ENCODE measurements at regions not wholly inside any gene's neighbourhood (a gene's known extent, or its start where the extent isn't known, plus 50 kb on each side); places are given as distances from the start of the nearest gene placed in this dataset.

GRCh38 chr11:44467413-44467812, 98.0 kb upstream of the CD82 start:
- no peak for TF ChIP-seq CTCF (optimal IDR thresholded peaks at IDR 0.05 in 1 of 3, IDR thresholded peaks at IDR 0.05 in 1 of 3, conservative IDR thresholded peaks at IDR 0.05 in 1 of 3; ENCODE audit: extremely low read depth in 1 of 3, insufficient read depth in 2 of 3, low read length in 3 of 3)
- no peak for TF ChIP-seq EZH2 (IDR thresholded peaks at IDR 0.05; ENCODE audit: low read length)
- no peaks in the 10 kb centered on the region for H3K36me3 ChIP-seq (ENCODE audit: control insufficient read depth in 2 of 2, extremely low read depth in 1 of 2, insufficient read depth in 2 of 2, low read length in 2 of 2)
- H3K9ac ChIP-seq (ENCODE audit: control insufficient read depth, extremely low read depth, insufficient read depth, low read length) = no peak overlapping the region
- no peak for FAIRE-seq
- no peak overlapping the region for H3K27ac ChIP-seq (ENCODE audit: control insufficient read depth, insufficient read depth, low read length)
- H4K20me1 ChIP-seq (ENCODE audit: control insufficient read depth, extremely low read depth, insufficient read depth, low read length) = no peaks in the 10 kb centered on the region
- peaks cover 37% of the 10 kb centered on the region for H3K27me3 ChIP-seq (ENCODE audit: control insufficient read depth, extremely low read depth, insufficient read depth, low read length)
- H3K9me3 ChIP-seq (ENCODE audit: control insufficient read depth, low read depth, low read length) = no peaks in the 10 kb centered on the region
- no peak for DNase-seq (ENCODE audit: low read depth, low spot score)
- H3K4me2 ChIP-seq (ENCODE audit: control insufficient read depth, extremely low read depth, insufficient read depth, low read depth, low read length) = no peak overlapping the region
- H2AFZ ChIP-seq (ENCODE audit: control insufficient read depth, low read length) = no peak overlapping the region
- no peak overlapping the region for H3K4me3 ChIP-seq (ENCODE audit: control insufficient read depth in 2 of 3, extremely low read depth in 1 of 3, insufficient read depth in 2 of 3, low read depth in 1 of 3, low read length in 3 of 3)
- H3K79me2 ChIP-seq (ENCODE audit: control insufficient read depth, insufficient read depth, low read length) = no peaks in the 10 kb centered on the region
- H3K9me1 ChIP-seq (ENCODE audit: control insufficient read depth, extremely low read depth, insufficient read depth, low read length) = no peaks in the 10 kb centered on the region
- no peaks in the 10 kb centered on the region for H3K4me1 ChIP-seq (ENCODE audit: control insufficient read depth, extremely low read depth, insufficient read depth, low read length)
- dilution Hi-C loops (cut with MboI; ENCODE audit: extremely low pct_ligation_motif_present, low sequenced_read_pairs) = no loop called here

GRCh38 chr11:44467931-44468330, 97.5 kb upstream of the CD82 start:
- H3K36me3 ChIP-seq (ENCODE audit: control insufficient read depth in 2 of 2, extremely low read depth in 1 of 2, insufficient read depth in 2 of 2, low read length in 2 of 2) = no peaks in the 10 kb centered on the region
- no peaks in the 10 kb centered on the region for H3K79me2 ChIP-seq (ENCODE audit: control insufficient read depth, insufficient read depth, low read length)
- no peak overlapping the region for H2AFZ ChIP-seq (ENCODE audit: control insufficient read depth, low read length)
- dilution Hi-C loops (cut with MboI; ENCODE audit: extremely low pct_ligation_motif_present, low sequenced_read_pairs) = no loop called here
- H4K20me1 ChIP-seq (ENCODE audit: control insufficient read depth, extremely low read depth, insufficient read depth, low read length) = no peaks in the 10 kb centered on the region
- no peaks in the 10 kb centered on the region for H3K4me1 ChIP-seq (ENCODE audit: control insufficient read depth, extremely low read depth, insufficient read depth, low read length)
- peaks cover 37% of the 10 kb centered on the region for H3K27me3 ChIP-seq (ENCODE audit: control insufficient read depth, extremely low read depth, insufficient read depth, low read length)
- H3K4me2 ChIP-seq (ENCODE audit: control insufficient read depth, extremely low read depth, insufficient read depth, low read depth, low read length) = no peak overlapping the region
- TF ChIP-seq EZH2 (IDR thresholded peaks at IDR 0.05; ENCODE audit: low read length) (no peak), CTCF (optimal IDR thresholded peaks at IDR 0.05 in 1 of 3, IDR thresholded peaks at IDR 0.05 in 1 of 3, conservative IDR thresholded peaks at IDR 0.05 in 1 of 3; ENCODE audit: extremely low read depth in 1 of 3, insufficient read depth in 2 of 3, low read length in 3 of 3) (no peak)
- H3K4me3 ChIP-seq (ENCODE audit: control insufficient read depth in 2 of 3, extremely low read depth in 1 of 3, insufficient read depth in 2 of 3, low read depth in 1 of 3, low read length in 3 of 3) = no peak overlapping the region
- H3K27ac ChIP-seq (ENCODE audit: control insufficient read depth, insufficient read depth, low read length) = no peak overlapping the region
- no peaks in the 10 kb centered on the region for H3K9me3 ChIP-seq (ENCODE audit: control insufficient read depth, low read depth, low read length)
- DNase-seq (ENCODE audit: low read depth, low spot score) (no peak), FAIRE-seq (no peak)
- H3K9ac ChIP-seq (ENCODE audit: control insufficient read depth, extremely low read depth, insufficient read depth, low read length) = no peak overlapping the region
- H3K9me1 ChIP-seq (ENCODE audit: control insufficient read depth, extremely low read depth, insufficient read depth, low read length) = no peaks in the 10 kb centered on the region
